ENCODE measurements at regions not wholly inside any gene's neighbourhood (a gene's known extent, or its start where the extent isn't known, plus 50 kb on each side); places are given as distances from the start of the nearest gene placed in this dataset.

GRCh38 chr12:74033531-74033930 is 504.1 kb upstream of the ATXN7L3B start:
- TF ChIP-seq POLR2A (IDR thresholded peaks at IDR 0.05) (no peak), CTCF (IDR thresholded peaks at IDR 0.05) (no peak)
